IMR-90 (cell line): ENCODE measurements at regions not wholly inside any gene's neighbourhood (a gene's known extent, or its start where the extent isn't known, plus 50 kb on each side); places are given as distances from the start of the nearest gene placed in this dataset.
"Not testable (repeated sequence)": the region's sequence is repeated elsewhere in the genome, so short reads cannot be mapped to it uniquely, and the experiment has no call there.

Source experiments
- ATAC-seq: fragments of 200-7000 bp; cut with Tn5 transposase; 2 replicates; pipeline ENCODE4 v1.9.1; 2020; ENCODE audit warnings: low read depth, mild to moderate bottlenecking, moderate library complexity
- BruUV-seq: library from RNA; stranded (reverse); fragments of 400-500 nt; replicated peaks from 2 replicates; lab custom pipeline; 2021; lab: Mats Ljungman, UMichigan
- CTCF ChIA-PET: fragments of 300-600 bp; formaldehyde crosslinking; extraction: SDS; loops from one replicate; lab custom pipeline; 2021; ENCODE audit warnings: antibody characterized with exemption; lab: Yijun Ruan, JAX
- POLR2A ChIA-PET: fragments of 300-600 bp; sonication (Branson Sonifier 250); formaldehyde crosslinking; loops from one replicate; lab custom pipeline; 2022; ENCODE audit warnings: antibody characterized with exemption; ENCODE audit not compliant: unreplicated experiment; lab: Charles Lee
- DNase-seq: peaks from one replicate; pipeline ENCODE4 v3.0.0; 2013
- H2AFZ ChIP-seq: replicated peaks from 2 replicates; pipeline ENCODE3; 2013; ENCODE audit warnings: low read length, mild to moderate bottlenecking; ENCODE audit not compliant: poor library complexity
- H2AK5ac ChIP-seq: 2 replicates; pipeline ENCODE4 v1.6.1; 2013; ENCODE audit warnings: low read depth, low read length, inconsistent platforms
- H2AK9ac ChIP-seq: replicated peaks from 2 replicates; pipeline ENCODE3; 2013; ENCODE audit warnings: mild to moderate bottlenecking, low read depth, low read length, moderate library complexity; ENCODE audit not compliant: poor library complexity
- H2BK120ac ChIP-seq: 2 replicates; pipeline ENCODE4 v1.6.1; 2013; ENCODE audit warnings: low read depth, low read length, inconsistent platforms
- H2BK15ac ChIP-seq: 3 replicates; pipeline ENCODE4 v1.6.1; 2013; ENCODE audit warnings: low read depth, low read length, inconsistent platforms
- H2BK20ac ChIP-seq: 2 replicates; pipeline ENCODE4 v1.6.1; 2013; ENCODE audit warnings: low read depth, mild to moderate bottlenecking, inconsistent platforms, low read length, moderate library complexity
- H2BK5ac ChIP-seq: 2 replicates; pipeline ENCODE4 v1.6.1; 2013; ENCODE audit warnings: mild to moderate bottlenecking, low read depth, low read length, inconsistent platforms; ENCODE audit not compliant: poor library complexity, severe bottlenecking
- H3K14ac ChIP-seq: replicated peaks from 2 replicates; pipeline ENCODE4 v1.6.1; 2013; ENCODE audit warnings: low read depth, low read length, inconsistent platforms
- H3K18ac ChIP-seq: 2 replicates; pipeline ENCODE4 v1.6.1; 2013; ENCODE audit warnings: low read depth, low read length, control low read depth
- H3K23ac ChIP-seq: 2 replicates; pipeline ENCODE4 v1.6.1; 2013; ENCODE audit warnings: low read depth, low read length, inconsistent platforms
- H3K27ac ChIP-seq: 2 replicates; pipeline ENCODE4 v1.5.1; 2013; ENCODE audit warnings: mild to moderate bottlenecking, control low read depth, low read length; ENCODE audit not compliant: insufficient read depth
- H3K27me3 ChIP-seq: 2 replicates; pipeline ENCODE4 v1.6.1; 2013; ENCODE audit warnings: low read length; ENCODE audit not compliant: control insufficient read depth, insufficient read depth
- H3K36me3 ChIP-seq: 2 replicates; pipeline ENCODE4 v1.6.1; 2013; ENCODE audit warnings: low read length, mixed read lengths; ENCODE audit not compliant: control insufficient read depth, insufficient read depth
- H3K4ac ChIP-seq: 2 replicates; pipeline ENCODE4 v1.6.1; 2013; ENCODE audit warnings: low read depth, low read length, inconsistent platforms
- H3K4me1 ChIP-seq: 2 replicates; pipeline ENCODE4 v1.6.1; 2013; ENCODE audit warnings: low read length, mixed read lengths; ENCODE audit not compliant: control insufficient read depth, insufficient read depth
- H3K4me2 ChIP-seq: 2 replicates; pipeline ENCODE4 v1.6.1; 2013; ENCODE audit warnings: low read depth, mild to moderate bottlenecking, control low read depth, low read length, moderate library complexity
- H3K4me3 ChIP-seq: 2 replicates; pipeline ENCODE4 v1.5.1; 2013; ENCODE audit warnings: low read depth, mild to moderate bottlenecking, control low read depth, low read length, moderate library complexity; ENCODE audit not compliant: insufficient read depth
- H3K56ac ChIP-seq: 2 replicates; pipeline ENCODE4 v1.6.1; 2013; ENCODE audit warnings: low read length, inconsistent platforms; ENCODE audit not compliant: insufficient read depth; ENCODE audit errors: extremely low read depth
- H3K79me1 ChIP-seq, 2 experiments: 2 replicates each; pipeline ENCODE4 v1.6.1; 2013; ENCODE audit warnings: low read length in 2 of 2, inconsistent platforms in 1 of 2, low read depth in 1 of 2
- H3K9ac ChIP-seq: 2 replicates; pipeline ENCODE4 v1.6.1; 2013; ENCODE audit warnings: low read depth, low read length, control low read depth
- H3K9me1 ChIP-seq: 2 replicates; pipeline ENCODE4 v1.6.1; 2013; ENCODE audit warnings: low read length, inconsistent platforms; ENCODE audit not compliant: insufficient read depth
- H3K9me3 ChIP-seq: 2 replicates; pipeline ENCODE4 v1.6.1; 2013; ENCODE audit warnings: low read length; ENCODE audit not compliant: control insufficient read depth, insufficient read depth
- H4K20me1 ChIP-seq: 2 replicates; pipeline ENCODE4 v1.6.1; 2013; ENCODE audit warnings: low read length, inconsistent platforms; ENCODE audit not compliant: insufficient read depth
- H4K5ac ChIP-seq: 2 replicates; pipeline ENCODE4 v1.6.1; 2013; ENCODE audit warnings: mild to moderate bottlenecking, low read depth, low read length, control low read depth
- H4K8ac ChIP-seq, 2 experiments: 2 replicates each; pipeline ENCODE4 v1.6.1; 2013; ENCODE audit warnings: low read depth in 2 of 2, low read length in 2 of 2, control low read depth in 1 of 2, inconsistent platforms in 1 of 2
- H4K91ac ChIP-seq: 2 replicates; pipeline ENCODE4 v1.6.1; 2013; ENCODE audit warnings: low read depth, low read length, inconsistent platforms; ENCODE audit not compliant: insufficient read depth
- WGBS, 2 experiments: methylation state at CpG; one replicate each; pipeline versions ENCODE4 v1.1.5 to v1.1.7; 2013; ENCODE audit warnings: missing lambda C conversion rate in 2 of 2; ENCODE audit not compliant: insufficient read length in 1 of 2; ENCODE audit errors: extremely low coverage in 2 of 2; 5-methylcytosine and 5-hydroxymethylcytosine counted together
- dilution Hi-C: fragments of 300-500 bp; cut with HindIII; formaldehyde crosslinking; loops from one replicate; pipeline ENCODE4 v1.14.3; 2018; ENCODE audit warnings: low sequenced_read_pairs; ENCODE audit not compliant: unreplicated experiment
- in situ Hi-C: fragments of 300-500 bp; cut with MboI; formaldehyde crosslinking; loops from 3 replicates; pipeline ENCODE4 v1.14.3; 2019; ENCODE audit warnings: low sequenced_read_pairs, inconsistent platforms, mixed read lengths
- intact Hi-C: fragments of 100-400 bp; cut with micrococcal nuclease; formaldehyde crosslinking; loops from 2 replicates; pipeline ENCODE4 v1.10.0; 2022

DNA sequence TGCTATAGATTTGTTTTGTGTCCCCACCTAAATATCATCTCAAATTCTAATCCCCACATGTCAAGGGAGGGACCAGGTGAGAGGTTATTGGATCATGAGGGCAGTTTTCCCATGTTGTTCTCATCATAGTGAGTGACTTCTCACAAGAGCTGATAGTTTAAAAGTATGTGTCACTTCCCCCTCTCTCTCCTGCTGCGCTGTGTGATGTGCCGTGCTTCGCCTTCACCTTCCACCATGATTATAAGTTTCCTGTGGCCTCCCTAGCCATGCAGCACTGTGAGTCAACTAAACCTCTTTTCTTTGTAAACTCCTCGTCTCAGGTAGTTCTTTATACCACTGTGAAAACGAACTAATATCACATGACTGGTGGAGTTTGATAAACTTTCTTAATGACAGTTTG is 814.8 kb downstream of the TMEM121 start:
- H3K14ac ChIP-seq, H3K56ac ChIP-seq, H4K8ac ChIP-seq, H3K36me3 ChIP-seq, H3K27ac ChIP-seq, BruUV-seq, H4K91ac ChIP-seq, H4K5ac ChIP-seq, H3K4me3 ChIP-seq, H3K4me2 ChIP-seq, in situ Hi-C loops, DNase-seq, H2BK20ac ChIP-seq, H3K4ac ChIP-seq, H3K4me1 ChIP-seq, H2AK5ac ChIP-seq, CTCF ChIA-PET, H2AFZ ChIP-seq, intact Hi-C loops, H2BK15ac ChIP-seq, ATAC-seq, H2BK120ac ChIP-seq, H2AK9ac ChIP-seq, H3K18ac ChIP-seq, H4K20me1 ChIP-seq, POLR2A ChIA-PET, H3K9me1 ChIP-seq, H2BK5ac ChIP-seq, H3K9me3 ChIP-seq, H3K23ac ChIP-seq, H3K9ac ChIP-seq, H3K27me3 ChIP-seq, H3K79me1 ChIP-seq, dilution Hi-C loops: not testable (repeated sequence)
- WGBS, 2 experiments, result no CpG with 5 or more reads among the region's 5 CpGs
